IMR-90 (cell line): ENCODE measurements at regions not wholly inside any gene's neighbourhood (a gene's known extent, or its start where the extent isn't known, plus 50 kb on each side); places are given as distances from the start of the nearest gene placed in this dataset.
"Not testable (repeated sequence)": the region's sequence is repeated elsewhere in the genome, so short reads cannot be mapped to it uniquely, and the experiment has no call there.

ENCODE experiments used
- ATAC-seq: fragments of 200-7000 bp; cut with Tn5 transposase; 2 replicates; pipeline ENCODE4 v1.9.1; 2020; ENCODE audit warnings: low read depth, mild to moderate bottlenecking, moderate library complexity
- BruUV-seq: library from RNA; stranded (reverse); fragments of 400-500 nt; replicated peaks from 2 replicates; lab custom pipeline; 2021; lab: Mats Ljungman, UMichigan
- CTCF ChIA-PET: fragments of 300-600 bp; formaldehyde crosslinking; extraction: SDS; loops from one replicate; lab custom pipeline; 2021; ENCODE audit warnings: antibody characterized with exemption; lab: Yijun Ruan, JAX
- POLR2A ChIA-PET: fragments of 300-600 bp; sonication (Branson Sonifier 250); formaldehyde crosslinking; loops from one replicate; lab custom pipeline; 2022; ENCODE audit warnings: antibody characterized with exemption; ENCODE audit not compliant: unreplicated experiment; lab: Charles Lee
- DNase-seq: peaks from one replicate; pipeline ENCODE4 v3.0.0; 2013
- H2AFZ ChIP-seq: replicated peaks from 2 replicates; pipeline ENCODE3; 2013; ENCODE audit warnings: low read length, mild to moderate bottlenecking; ENCODE audit not compliant: poor library complexity
- H2AK5ac ChIP-seq: 2 replicates; pipeline ENCODE4 v1.6.1; 2013; ENCODE audit warnings: low read depth, low read length, inconsistent platforms
- H2AK9ac ChIP-seq: replicated peaks from 2 replicates; pipeline ENCODE3; 2013; ENCODE audit warnings: mild to moderate bottlenecking, low read depth, low read length, moderate library complexity; ENCODE audit not compliant: poor library complexity
- H2BK120ac ChIP-seq: 2 replicates; pipeline ENCODE4 v1.6.1; 2013; ENCODE audit warnings: low read depth, low read length, inconsistent platforms
- H2BK15ac ChIP-seq: 3 replicates; pipeline ENCODE4 v1.6.1; 2013; ENCODE audit warnings: low read depth, low read length, inconsistent platforms
- H2BK20ac ChIP-seq: 2 replicates; pipeline ENCODE4 v1.6.1; 2013; ENCODE audit warnings: low read depth, mild to moderate bottlenecking, inconsistent platforms, low read length, moderate library complexity
- H2BK5ac ChIP-seq: 2 replicates; pipeline ENCODE4 v1.6.1; 2013; ENCODE audit warnings: mild to moderate bottlenecking, low read depth, low read length, inconsistent platforms; ENCODE audit not compliant: poor library complexity, severe bottlenecking
- H3K14ac ChIP-seq: replicated peaks from 2 replicates; pipeline ENCODE4 v1.6.1; 2013; ENCODE audit warnings: low read depth, low read length, inconsistent platforms
- H3K18ac ChIP-seq: 2 replicates; pipeline ENCODE4 v1.6.1; 2013; ENCODE audit warnings: low read depth, low read length, control low read depth
- H3K23ac ChIP-seq: 2 replicates; pipeline ENCODE4 v1.6.1; 2013; ENCODE audit warnings: low read depth, low read length, inconsistent platforms
- H3K27ac ChIP-seq: 2 replicates; pipeline ENCODE4 v1.5.1; 2013; ENCODE audit warnings: mild to moderate bottlenecking, control low read depth, low read length; ENCODE audit not compliant: insufficient read depth
- H3K27me3 ChIP-seq: 2 replicates; pipeline ENCODE4 v1.6.1; 2013; ENCODE audit warnings: low read length; ENCODE audit not compliant: control insufficient read depth, insufficient read depth
- H3K36me3 ChIP-seq: 2 replicates; pipeline ENCODE4 v1.6.1; 2013; ENCODE audit warnings: low read length, mixed read lengths; ENCODE audit not compliant: control insufficient read depth, insufficient read depth
- H3K4ac ChIP-seq: 2 replicates; pipeline ENCODE4 v1.6.1; 2013; ENCODE audit warnings: low read depth, low read length, inconsistent platforms
- H3K4me1 ChIP-seq: 2 replicates; pipeline ENCODE4 v1.6.1; 2013; ENCODE audit warnings: low read length, mixed read lengths; ENCODE audit not compliant: control insufficient read depth, insufficient read depth
- H3K4me2 ChIP-seq: 2 replicates; pipeline ENCODE4 v1.6.1; 2013; ENCODE audit warnings: low read depth, mild to moderate bottlenecking, control low read depth, low read length, moderate library complexity
- H3K4me3 ChIP-seq: 2 replicates; pipeline ENCODE4 v1.5.1; 2013; ENCODE audit warnings: low read depth, mild to moderate bottlenecking, control low read depth, low read length, moderate library complexity; ENCODE audit not compliant: insufficient read depth
- H3K56ac ChIP-seq: 2 replicates; pipeline ENCODE4 v1.6.1; 2013; ENCODE audit warnings: low read length, inconsistent platforms; ENCODE audit not compliant: insufficient read depth; ENCODE audit errors: extremely low read depth
- H3K79me1 ChIP-seq, 2 experiments: 2 replicates each; pipeline ENCODE4 v1.6.1; 2013; ENCODE audit warnings: low read length in 2 of 2, inconsistent platforms in 1 of 2, low read depth in 1 of 2
- H3K9ac ChIP-seq: 2 replicates; pipeline ENCODE4 v1.6.1; 2013; ENCODE audit warnings: low read depth, low read length, control low read depth
- H3K9me1 ChIP-seq: 2 replicates; pipeline ENCODE4 v1.6.1; 2013; ENCODE audit warnings: low read length, inconsistent platforms; ENCODE audit not compliant: insufficient read depth
- H3K9me3 ChIP-seq: 2 replicates; pipeline ENCODE4 v1.6.1; 2013; ENCODE audit warnings: low read length; ENCODE audit not compliant: control insufficient read depth, insufficient read depth
- H4K20me1 ChIP-seq: 2 replicates; pipeline ENCODE4 v1.6.1; 2013; ENCODE audit warnings: low read length, inconsistent platforms; ENCODE audit not compliant: insufficient read depth
- H4K5ac ChIP-seq: 2 replicates; pipeline ENCODE4 v1.6.1; 2013; ENCODE audit warnings: mild to moderate bottlenecking, low read depth, low read length, control low read depth
- H4K8ac ChIP-seq, 2 experiments: 2 replicates each; pipeline ENCODE4 v1.6.1; 2013; ENCODE audit warnings: low read depth in 2 of 2, low read length in 2 of 2, control low read depth in 1 of 2, inconsistent platforms in 1 of 2
- H4K91ac ChIP-seq: 2 replicates; pipeline ENCODE4 v1.6.1; 2013; ENCODE audit warnings: low read depth, low read length, inconsistent platforms; ENCODE audit not compliant: insufficient read depth
- BHLHE40 ChIP-seq: fragments of 150-350 bp; IDR thresholded peaks from 2 replicates; pipeline ENCODE4 v1.6.1; 2016; ENCODE audit warnings: mild to moderate bottlenecking, low read depth, low read length
- FOS ChIP-seq: fragments of 150-350 bp; IDR thresholded peaks from 2 replicates; pipeline ENCODE4 v1.6.1; 2016; ENCODE audit warnings: low read depth, low read length
- MAFK ChIP-seq: IDR thresholded peaks from 2 replicates; pipeline ENCODE4 v1.6.1; 2012; ENCODE audit warnings: low read depth, low read length, improper control_type of control experiment
- RAD21 ChIP-seq: IDR thresholded peaks from 2 replicates; pipeline ENCODE4 v1.6.1; 2012; ENCODE audit warnings: low read length, improper control_type of control experiment
- WGBS, 2 experiments: methylation state at CpG; one replicate each; pipeline versions ENCODE4 v1.1.5 to v1.1.7; 2013; ENCODE audit warnings: missing lambda C conversion rate in 2 of 2; ENCODE audit not compliant: insufficient read length in 1 of 2; ENCODE audit errors: extremely low coverage in 2 of 2; 5-methylcytosine and 5-hydroxymethylcytosine counted together
- dilution Hi-C: fragments of 300-500 bp; cut with HindIII; formaldehyde crosslinking; loops from one replicate; pipeline ENCODE4 v1.14.3; 2018; ENCODE audit warnings: low sequenced_read_pairs; ENCODE audit not compliant: unreplicated experiment
- in situ Hi-C: fragments of 300-500 bp; cut with MboI; formaldehyde crosslinking; loops from 3 replicates; pipeline ENCODE4 v1.14.3; 2019; ENCODE audit warnings: low sequenced_read_pairs, inconsistent platforms, mixed read lengths
- intact Hi-C: fragments of 100-400 bp; cut with micrococcal nuclease; formaldehyde crosslinking; loops from 2 replicates; pipeline ENCODE4 v1.10.0; 2022
- TF ChIP-seq, protein P1 (sequence below): conservative IDR thresholded peaks from 2 replicates; pipeline ENCODE4 v1.5.1; 2012; ENCODE audit warnings: mild to moderate bottlenecking, low read depth, low read length, improper control_type of control experiment

DNA sequence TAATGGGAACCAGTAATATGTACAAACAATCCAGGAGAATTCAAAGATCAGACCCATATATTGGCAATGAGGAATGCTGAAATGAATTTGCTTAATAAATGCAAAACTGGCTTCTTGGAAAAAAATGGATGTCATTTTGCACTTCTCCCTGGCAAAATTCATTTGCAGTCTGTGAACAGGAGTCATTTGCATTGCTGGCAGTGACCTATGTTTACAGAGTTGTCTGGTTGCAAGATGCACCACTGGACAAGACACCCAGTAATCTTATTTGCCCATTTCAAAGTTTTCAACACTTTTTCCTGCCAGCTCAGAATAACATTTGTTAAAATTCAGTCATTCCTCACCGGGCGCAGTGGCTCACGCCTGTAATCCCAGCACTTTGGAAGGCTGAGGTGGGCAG, 123.5 kb upstream of the KCNAB1 start:
- Histone ChIP-seq H3K9me1 (no peaks in the 10 kb centered on the region), H3K23ac (no peak overlapping the region), H2AK5ac (no peak overlapping the region), H3K4me3 (no peak overlapping the region), H3K9me3 (no peaks in the 10 kb centered on the region), H3K4me1 (0 out of 2 replicates have a peak, but pooled peaks cover 2% of the 10 kb centered on the region), H4K5ac (no peak overlapping the region), H2AFZ (no peak overlapping the region), H3K4ac (no peak overlapping the region), H2BK5ac (no peak overlapping the region), H3K36me3 (no peaks in the 10 kb centered on the region), H2BK120ac (no peak overlapping the region), H2BK15ac (no peak overlapping the region), H2AK9ac (no peak overlapping the region), H3K56ac (no peak overlapping the region), H4K91ac (no peak overlapping the region), H4K20me1 (no peaks in the 10 kb centered on the region), H3K9ac (no peak overlapping the region), H3K14ac (no peak overlapping the region), H3K79me1 (no peaks in the 10 kb centered on the region), H4K8ac (no peak overlapping the region), H3K18ac (no peak overlapping the region), H3K27me3 (no peaks in the 10 kb centered on the region), H3K4me2 (no peak overlapping the region), H3K27ac (no peak overlapping the region), H2BK20ac (no peak overlapping the region)
- BruUV-seq = no TSS peak
- DNase-seq (no peak), ATAC-seq (no peak)
- dilution Hi-C loops = no loop called here
- no CpG with 5 or more reads among the region's 3 CpGs for WGBS, 2 experiments
- ChIA-PET POLR2A (no interaction called here), CTCF (no interaction called here)
- intact Hi-C loops = loop anchor here (5.0 kb wide), 4 partner anchors 150 to 1240 kb away; no protein-coding TSS in a partner anchor
- in situ Hi-C loops = loop anchor here (25.0 kb wide), 1 partner anchor 1140 kb away; no protein-coding TSS in a partner anchor
- TF ChIP-seq, protein P1, sequence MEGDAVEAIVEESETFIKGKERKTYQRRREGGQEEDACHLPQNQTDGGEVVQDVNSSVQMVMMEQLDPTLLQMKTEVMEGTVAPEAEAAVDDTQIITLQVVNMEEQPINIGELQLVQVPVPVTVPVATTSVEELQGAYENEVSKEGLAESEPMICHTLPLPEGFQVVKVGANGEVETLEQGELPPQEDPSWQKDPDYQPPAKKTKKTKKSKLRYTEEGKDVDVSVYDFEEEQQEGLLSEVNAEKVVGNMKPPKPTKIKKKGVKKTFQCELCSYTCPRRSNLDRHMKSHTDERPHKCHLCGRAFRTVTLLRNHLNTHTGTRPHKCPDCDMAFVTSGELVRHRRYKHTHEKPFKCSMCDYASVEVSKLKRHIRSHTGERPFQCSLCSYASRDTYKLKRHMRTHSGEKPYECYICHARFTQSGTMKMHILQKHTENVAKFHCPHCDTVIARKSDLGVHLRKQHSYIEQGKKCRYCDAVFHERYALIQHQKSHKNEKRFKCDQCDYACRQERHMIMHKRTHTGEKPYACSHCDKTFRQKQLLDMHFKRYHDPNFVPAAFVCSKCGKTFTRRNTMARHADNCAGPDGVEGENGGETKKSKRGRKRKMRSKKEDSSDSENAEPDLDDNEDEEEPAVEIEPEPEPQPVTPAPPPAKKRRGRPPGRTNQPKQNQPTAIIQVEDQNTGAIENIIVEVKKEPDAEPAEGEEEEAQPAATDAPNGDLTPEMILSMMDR = no peak
- TF ChIP-seq RAD21 (no peak), FOS (no peak), BHLHE40 (no peak), MAFK (no peak)

DNA sequence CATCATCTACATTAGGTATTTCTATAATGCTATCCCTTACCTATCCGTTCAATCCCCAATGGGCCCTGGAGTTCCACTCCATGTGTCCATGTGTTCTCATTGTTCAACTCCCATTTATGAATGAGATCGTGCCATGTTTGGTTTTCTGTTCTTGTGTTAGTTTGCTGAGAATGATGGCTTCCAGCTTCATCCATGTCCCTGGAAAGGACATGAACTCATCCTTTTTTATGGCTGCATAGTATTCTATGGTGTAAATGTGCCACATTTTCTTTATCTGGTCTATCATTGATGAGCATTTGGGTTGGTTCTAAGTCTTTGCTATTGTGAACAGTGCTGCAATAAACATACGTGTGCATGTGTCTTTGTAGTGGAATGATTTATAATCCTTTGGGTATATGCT, 122.2 kb upstream of the KCNAB1 start:
- H4K5ac ChIP-seq, H3K4me3 ChIP-seq, ATAC-seq, H2BK5ac ChIP-seq, H2AFZ ChIP-seq, dilution Hi-C loops, H2BK20ac ChIP-seq, H2BK15ac ChIP-seq, POLR2A ChIA-PET, H2AK5ac ChIP-seq, H3K4me2 ChIP-seq, H3K4ac ChIP-seq, H3K14ac ChIP-seq, H3K79me1 ChIP-seq, H3K27ac ChIP-seq, H3K18ac ChIP-seq, H2AK9ac ChIP-seq, CTCF ChIA-PET, H3K9me1 ChIP-seq, H4K8ac ChIP-seq, H3K9ac ChIP-seq, BruUV-seq, H4K20me1 ChIP-seq, H3K23ac ChIP-seq, H3K9me3 ChIP-seq, H2BK120ac ChIP-seq, H3K56ac ChIP-seq, DNase-seq, H3K27me3 ChIP-seq, H4K91ac ChIP-seq, H3K36me3 ChIP-seq, H3K4me1 ChIP-seq: not testable (repeated sequence)
- no CpG with 5 or more reads among the region's 3 CpGs for WGBS, 2 experiments
- in situ Hi-C loops (loop anchor here (25.0 kb wide), 1 partner anchor 1139 kb away; no protein-coding TSS in a partner anchor), intact Hi-C loops (loop anchor here (5.0 kb wide), 4 partner anchors 149 to 1239 kb away; no protein-coding TSS in a partner anchor)
